22Rv1 (cell line): ENCODE measurements at regions not wholly inside any gene's neighbourhood (a gene's known extent, or its start where the extent isn't known, plus 50 kb on each side); places are given as distances from the start of the nearest gene placed in this dataset.

Source experiments
- ZFX ChIP-seq: fragments of 450-650 bp; IDR thresholded peaks from 2 replicates; pipeline ENCODE4 v1.6.1; 2017; ENCODE audit warnings: antibody characterized with exemption, borderline replicate concordance
- TF ChIP-seq, protein P1 (sequence below): fragments of 450-650 bp; IDR thresholded peaks from 2 replicates; pipeline ENCODE4 v1.5.1; 2017; ENCODE audit warnings: mild to moderate bottlenecking

DNA sequence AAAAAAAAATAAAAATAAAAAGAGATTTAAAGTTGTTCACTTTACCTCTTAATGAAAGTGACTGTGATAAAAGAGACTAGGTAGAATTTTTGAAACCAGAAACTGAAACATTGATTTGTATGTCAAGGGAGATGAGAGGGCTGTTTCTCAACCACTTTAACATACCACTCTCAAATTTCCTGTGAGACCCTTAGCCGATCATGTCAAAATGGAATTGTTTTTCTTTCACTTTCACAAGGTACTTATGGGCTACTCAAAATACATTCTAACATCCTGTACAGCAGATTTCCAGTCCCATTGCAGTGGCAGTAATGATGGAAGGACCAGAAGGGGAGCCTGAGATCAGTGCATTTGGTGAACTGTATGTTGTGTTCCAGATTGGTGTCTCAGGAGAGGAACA, 261.2 kb downstream of the PPP1R3A start:
- TF ChIP-seq, protein P1, sequence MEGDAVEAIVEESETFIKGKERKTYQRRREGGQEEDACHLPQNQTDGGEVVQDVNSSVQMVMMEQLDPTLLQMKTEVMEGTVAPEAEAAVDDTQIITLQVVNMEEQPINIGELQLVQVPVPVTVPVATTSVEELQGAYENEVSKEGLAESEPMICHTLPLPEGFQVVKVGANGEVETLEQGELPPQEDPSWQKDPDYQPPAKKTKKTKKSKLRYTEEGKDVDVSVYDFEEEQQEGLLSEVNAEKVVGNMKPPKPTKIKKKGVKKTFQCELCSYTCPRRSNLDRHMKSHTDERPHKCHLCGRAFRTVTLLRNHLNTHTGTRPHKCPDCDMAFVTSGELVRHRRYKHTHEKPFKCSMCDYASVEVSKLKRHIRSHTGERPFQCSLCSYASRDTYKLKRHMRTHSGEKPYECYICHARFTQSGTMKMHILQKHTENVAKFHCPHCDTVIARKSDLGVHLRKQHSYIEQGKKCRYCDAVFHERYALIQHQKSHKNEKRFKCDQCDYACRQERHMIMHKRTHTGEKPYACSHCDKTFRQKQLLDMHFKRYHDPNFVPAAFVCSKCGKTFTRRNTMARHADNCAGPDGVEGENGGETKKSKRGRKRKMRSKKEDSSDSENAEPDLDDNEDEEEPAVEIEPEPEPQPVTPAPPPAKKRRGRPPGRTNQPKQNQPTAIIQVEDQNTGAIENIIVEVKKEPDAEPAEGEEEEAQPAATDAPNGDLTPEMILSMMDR, result no peak
- TF ChIP-seq ZFX, result no peak
